Liver (tissue), 8 donors: ENCODE measurements at regions not wholly inside any gene's neighbourhood (a gene's known extent, or its start where the extent isn't known, plus 50 kb on each side); places are given as distances from the start of the nearest gene placed in this dataset.

Source experiments
- DNase-seq: peaks from one replicate; pipeline ENCODE4 v3.0.0-alpha.2; 2017; ENCODE audit warnings: low spot score
- H3K27ac ChIP-seq, 2 donors: one replicate each; pipeline ENCODE4 v1.7.0; 2013; ENCODE audit warnings: inconsistent platforms in 2 of 2, low read length in 2 of 2, control low read depth in 1 of 2, low read depth in 1 of 2, mild to moderate bottlenecking in 1 of 2
- H3K27me3 ChIP-seq, 4 donors: one replicate each; pipeline versions ENCODE4 v1.6.1 to v1.7.0; 2013; ENCODE audit warnings: low read length in 3 of 4, inconsistent platforms in 1 of 4, mild to moderate bottlenecking in 1 of 4, moderate library complexity in 1 of 4; ENCODE audit not compliant: control insufficient read depth in 4 of 4, insufficient read depth in 4 of 4
- H3K36me3 ChIP-seq, 4 donors: one replicate each; pipeline versions ENCODE4 v1.6.1 to v1.7.0; 2013; ENCODE audit warnings: low read length in 3 of 4, mild to moderate bottlenecking in 3 of 4, low read depth in 1 of 4, moderate library complexity in 1 of 4; ENCODE audit not compliant: control insufficient read depth in 4 of 4, insufficient read depth in 3 of 4
- H3K4me1 ChIP-seq, 4 donors: one replicate each; pipeline versions ENCODE4 v1.6.1 to v1.7.0; 2013; ENCODE audit warnings: low read length in 3 of 4, mild to moderate bottlenecking in 3 of 4, moderate library complexity in 1 of 4; ENCODE audit not compliant: control insufficient read depth in 4 of 4, insufficient read depth in 4 of 4
- H3K4me3 ChIP-seq, 3 donors: one replicate each; pipeline versions ENCODE4 v1.6.1 to v1.7.0; 2013; ENCODE audit warnings: low read length in 3 of 3, control low read depth in 1 of 3, low read depth in 1 of 3, mild to moderate bottlenecking in 1 of 3
- H3K9ac ChIP-seq, 2 donors: one replicate each; pipeline ENCODE4 v1.7.0; 2013; ENCODE audit warnings: low read length in 2 of 2, mild to moderate bottlenecking in 2 of 2, moderate library complexity in 2 of 2, control low read depth in 1 of 2, low read depth in 1 of 2
- H3K9me3 ChIP-seq, 4 donors: one replicate each; pipeline versions ENCODE4 v1.6.1 to v1.7.0; 2013; ENCODE audit warnings: low read length in 3 of 4; ENCODE audit not compliant: control insufficient read depth in 4 of 4
- CTCF ChIP-seq: fragments of 150-350 bp; IDR thresholded peaks from 2 replicates; pipeline ENCODE4 v1.5.1; 2017; ENCODE audit warnings: improper control_type of control experiment, low read depth, low read length; ENCODE audit not compliant: missing input control
- EGR1 ChIP-seq, 2 donors: IDR thresholded peaks; 2 replicates each; pipeline ENCODE4 v1.6.1; 2016 to 2018; ENCODE audit warnings: antibody characterized with exemption in 2 of 2, low read depth in 2 of 2
- FOXA1 ChIP-seq: IDR thresholded peaks from 2 replicates; pipeline ENCODE4 v1.6.1; 2016; ENCODE audit warnings: antibody characterized with exemption
- FOXA2 ChIP-seq: IDR thresholded peaks from 2 replicates; pipeline ENCODE4 v1.6.1; 2016; ENCODE audit warnings: antibody characterized with exemption
- HNF4A ChIP-seq, 2 donors: conservative IDR thresholded peaks; 2 replicates each; pipeline ENCODE4 v1.6.1; 2016; ENCODE audit warnings: antibody characterized with exemption in 2 of 2, mild to moderate bottlenecking in 2 of 2
- MAX ChIP-seq: IDR thresholded peaks from 2 replicates; pipeline ENCODE4 v1.6.1; 2016; ENCODE audit warnings: antibody characterized with exemption
- NR2F2 ChIP-seq: IDR thresholded peaks from 2 replicates; pipeline ENCODE4 v1.6.1; 2016; ENCODE audit warnings: antibody characterized with exemption
- RAD21 ChIP-seq, 2 donors: IDR thresholded peaks; 2 replicates each; pipeline ENCODE4 v1.6.1; 2016; ENCODE audit warnings: antibody characterized with exemption in 2 of 2, mild to moderate bottlenecking in 2 of 2
- RXRA ChIP-seq, 2 donors: IDR thresholded peaks; 2 replicates each; pipeline ENCODE4 v1.6.1; 2017 to 2018; ENCODE audit warnings: antibody characterized with exemption in 2 of 2, mild to moderate bottlenecking in 1 of 2
- SP1 ChIP-seq: IDR thresholded peaks from 2 replicates; pipeline ENCODE4 v1.6.1; 2018; ENCODE audit warnings: antibody characterized with exemption, mild to moderate bottlenecking
- TAF1 ChIP-seq: conservative IDR thresholded peaks from 2 replicates; pipeline ENCODE4 v1.6.1; 2016; ENCODE audit warnings: antibody characterized with exemption, mild to moderate bottlenecking
- YY1 ChIP-seq: IDR thresholded peaks from 2 replicates; pipeline ENCODE4 v1.6.1; 2016; ENCODE audit warnings: antibody characterized with exemption, mild to moderate bottlenecking
- ZBTB33 ChIP-seq: IDR thresholded peaks from 2 replicates; pipeline ENCODE4 v1.6.1; 2016; ENCODE audit warnings: antibody characterized with exemption
- WGBS: extraction: QIAGEN DNeasy Blood & Tissue Kit; methylation state at CpG from one replicate; pipeline ENCODE4 v1.1.7; 2013; 5-methylcytosine and 5-hydroxymethylcytosine counted together
- donor health status: healthy.
- donor health status: healthy.
- donor health status: healthy.
- donor health status: healthy.
- donor health status: healthy.

GRCh38 chr3:160616716-160617115 lies 51.3 kb upstream of the KPNA4 start:
- DNase-seq = no peak
- WGBS = 82% methylated on average over 2 of the region's 2 CpGs
- H3K9me3 ChIP-seq = no peaks in the 10 kb centered on the region
- no peak overlapping the region for H3K27ac ChIP-seq
- H3K9ac ChIP-seq = no peak overlapping the region
- peaks cover 6 to 19% (median 17%) of the 10 kb centered on the region in 4 donors for H3K4me1 ChIP-seq
- no peaks in the 10 kb centered on the region for H3K27me3 ChIP-seq
- TF ChIP-seq MAX (no peak), NR2F2 (no peak), HNF4A (conservative IDR thresholded peaks at IDR 0.05) (no peak), EGR1 (IDR thresholded peaks at IDR 0.05; ENCODE audit: low read depth in 2 of 2) (no peak), RAD21 (IDR thresholded peaks at IDR 0.05) (no peak), SP1 (no peak), CTCF (no peak), FOXA2 (no peak), YY1 (no peak), ZBTB33 (no peak), FOXA1 (no peak), RXRA (IDR thresholded peaks at IDR 0.05) (no peak), TAF1 (no peak)
- no peaks in the 10 kb centered on the region for H3K36me3 ChIP-seq
- H3K4me3 ChIP-seq = no peak overlapping the region

GRCh38 chr3:160616311-160616710 lies 50.9 kb upstream of the KPNA4 start:
- Histone ChIP-seq H3K4me3 (no peak overlapping the region), H3K9ac (no peak overlapping the region), H3K27ac (no peak overlapping the region), H3K36me3 (no peaks in the 10 kb centered on the region), H3K27me3 (no peaks in the 10 kb centered on the region), H3K4me1 (peaks cover 6 to 19% (median 15%) of the 10 kb centered on the region in 4 donors), H3K9me3 (no peaks in the 10 kb centered on the region)
- DNase-seq = no peak
- no peak for TF ChIP-seq RAD21 (IDR thresholded peaks at IDR 0.05)
